GM21825 (cell line): ENCODE measurements at regions not wholly inside any gene's neighbourhood (a gene's known extent, or its start where the extent isn't known, plus 50 kb on each side); places are given as distances from the start of the nearest gene placed in this dataset.

Experiments used
- ATAC-seq: cut with Tn5 transposase; IDR thresholded peaks from one replicate; pipeline ENCODE4 v1.9.1; 2021; ENCODE audit warnings: mild to moderate bottlenecking, moderate library complexity; ENCODE audit not compliant: unreplicated experiment

DNA sequence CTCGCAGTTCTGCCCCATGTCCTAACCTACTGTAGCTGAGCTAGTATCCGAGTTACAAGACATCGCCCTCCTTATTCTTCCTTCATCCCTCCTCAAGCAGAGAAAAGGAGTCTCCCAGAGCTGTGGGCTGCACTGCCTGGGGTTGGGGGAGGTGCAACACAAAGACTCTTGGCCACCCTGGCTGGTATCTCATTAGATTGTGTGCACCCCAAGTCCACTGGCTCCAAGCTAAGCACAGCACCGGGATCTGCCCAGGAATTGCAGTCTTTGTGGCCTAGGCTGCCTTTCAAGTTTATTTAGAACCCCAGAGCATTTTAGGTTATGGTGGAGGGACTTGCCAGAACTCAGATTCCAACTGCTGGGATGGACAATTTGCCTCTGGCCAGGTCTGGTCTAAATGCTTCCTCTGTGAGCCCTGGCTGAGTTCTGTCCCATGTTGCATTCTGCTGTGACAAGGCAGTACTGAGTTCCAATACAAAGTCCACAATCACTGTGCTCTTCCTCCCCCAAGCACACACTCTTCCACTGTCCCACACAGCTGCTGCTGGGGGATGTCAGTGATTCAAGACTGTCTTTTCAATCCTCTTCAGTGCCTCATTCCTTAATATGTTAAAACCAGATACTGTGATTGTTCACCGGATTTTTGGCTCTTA lies 169.6 kb upstream of the CLEC14A start:
- no peak for ATAC-seq

- no peak for ATAC-seq
Measured at GRCh38 chr14:38420048-38420447, 164.2 kb upstream of the CLEC14A start.

- ATAC-seq: no peak
Measured at GRCh38 chr14:38419579-38419978, 163.7 kb upstream of the CLEC14A start.

DNA sequence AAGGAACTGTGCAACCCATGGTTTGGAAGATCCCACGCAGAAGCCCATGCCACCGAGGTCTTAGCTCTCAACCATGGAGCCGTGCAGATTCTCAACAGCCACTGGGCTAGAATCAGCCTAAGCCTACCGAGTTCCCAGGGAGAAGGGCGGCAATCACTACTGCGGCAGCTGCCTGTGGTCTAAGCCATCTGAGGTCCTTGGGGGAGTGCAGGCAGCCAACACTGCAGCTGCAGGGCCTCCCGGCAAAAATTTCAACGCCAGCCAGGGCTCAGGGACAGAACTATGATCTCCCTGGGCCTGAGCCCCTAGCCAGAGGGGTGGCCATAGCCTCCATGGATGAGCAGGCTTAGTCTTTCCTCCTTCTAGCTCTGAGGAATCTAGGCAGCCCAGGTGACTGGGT lies 156.8 kb upstream of the CLEC14A start:
- no peak for ATAC-seq

GRCh38 chr14:38410442-38410841 lies 154.5 kb upstream of the CLEC14A start:
- no peak for ATAC-seq

DNA sequence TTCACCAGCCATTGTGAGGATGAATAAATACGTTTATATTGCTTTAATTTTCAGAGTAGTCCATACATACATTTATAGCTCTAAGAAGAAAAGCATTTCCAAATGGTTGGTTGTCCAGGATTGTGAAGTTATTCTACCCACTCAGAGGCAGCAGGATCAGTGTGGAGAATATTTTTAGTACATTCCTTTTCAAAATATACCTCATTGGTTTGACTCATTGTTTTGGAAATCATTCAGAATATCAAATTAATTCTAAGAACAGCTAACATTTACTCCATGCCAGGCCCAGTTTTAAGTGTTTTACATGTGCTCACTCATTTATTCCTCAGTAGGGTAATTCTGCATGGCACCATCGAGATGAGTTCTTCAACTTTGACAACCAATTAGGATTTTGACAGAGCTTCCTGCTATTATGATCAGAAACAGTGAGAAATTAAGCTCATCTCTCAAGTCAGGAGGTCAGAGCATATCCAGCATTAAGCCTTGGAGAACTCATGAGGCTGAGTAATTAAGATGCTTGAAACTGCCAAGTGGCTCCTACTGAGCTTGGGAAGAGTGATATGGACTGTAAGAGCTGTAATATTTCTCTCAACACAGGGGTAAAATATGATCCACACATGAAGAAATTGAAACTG lies 153.3 kb upstream of the CLEC14A start:
- no peak for ATAC-seq

GRCh38 chr14:38405851-38406635 lies 150.2 kb upstream of the CLEC14A start:
- ATAC-seq: no peak

- no peak for ATAC-seq
Measured at GRCh38 chr14:38404616-38405015, 148.7 kb upstream of the CLEC14A start.

DNA sequence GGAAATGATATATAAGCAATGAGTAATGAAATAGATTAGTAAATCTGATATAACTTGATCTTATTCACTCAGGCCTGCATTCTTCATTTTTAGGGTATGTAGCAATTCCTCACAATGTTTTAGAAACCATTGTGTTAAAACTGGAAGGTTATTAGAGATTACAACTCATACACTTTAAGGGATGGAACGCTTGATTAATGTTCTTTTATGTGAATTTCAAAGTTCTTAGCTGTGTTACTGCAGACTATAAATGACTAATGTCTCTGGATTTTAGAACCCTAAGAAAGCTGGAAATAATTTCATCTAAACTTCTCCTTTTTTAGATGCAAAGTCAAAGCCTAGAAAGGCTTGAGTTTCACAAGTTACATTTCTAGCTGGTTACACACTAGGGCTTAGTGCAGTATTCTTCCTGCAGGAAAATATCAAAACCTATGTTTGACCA lies 148.2 kb upstream of the CLEC14A start:
- no peak for ATAC-seq

GRCh38 chr14:38400751-38401150 lies 144.9 kb upstream of the CLEC14A start:
- ATAC-seq: no peak

DNA sequence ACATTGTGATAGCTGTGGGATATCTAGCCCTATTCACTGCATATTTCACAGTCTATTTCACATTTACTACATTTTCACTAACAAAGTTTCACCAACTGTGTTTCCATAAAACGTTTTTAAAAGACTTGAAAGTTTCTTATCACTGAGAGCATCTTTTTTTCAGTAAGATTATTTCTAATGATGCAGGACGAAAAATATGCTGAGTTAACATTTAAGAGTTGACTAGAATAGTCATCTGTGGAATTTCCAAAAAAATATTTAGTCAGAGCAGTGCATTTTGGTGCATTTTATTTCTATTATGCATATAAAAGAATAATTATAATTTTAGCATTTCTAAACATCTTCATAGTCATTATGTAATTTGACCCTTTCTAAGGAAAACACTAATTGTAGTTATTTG lies 143.8 kb upstream of the CLEC14A start:
- no peak for ATAC-seq

- ATAC-seq: no peak
Measured at GRCh38 chr14:38394767-38395166, 138.9 kb upstream of the CLEC14A start.

DNA sequence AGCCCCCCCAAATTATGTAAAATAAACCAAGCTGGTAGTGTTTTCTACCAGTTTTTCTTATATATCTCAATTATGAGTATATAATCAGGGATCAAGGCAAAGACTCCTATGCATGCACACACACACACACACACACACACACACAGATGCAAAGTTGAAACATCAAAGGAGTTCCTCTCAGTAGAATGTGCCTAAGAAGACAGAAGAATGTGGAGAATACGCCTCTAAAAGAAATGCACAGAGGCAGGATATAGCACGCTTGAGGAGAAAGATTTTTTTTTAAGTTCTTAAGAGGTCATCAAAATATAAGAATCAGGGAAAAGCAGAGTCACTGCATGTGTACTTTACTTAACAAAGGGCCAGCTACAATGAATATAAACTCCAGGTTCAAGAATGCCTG lies 138.2 kb upstream of the CLEC14A start:
- ATAC-seq: no peak

- ATAC-seq: no peak
Measured at GRCh38 chr14:38391334-38391733, 135.4 kb upstream of the CLEC14A start.

- ATAC-seq: no peak
Measured at GRCh38 chr14:38389681-38390080, 133.8 kb upstream of the CLEC14A start.

DNA sequence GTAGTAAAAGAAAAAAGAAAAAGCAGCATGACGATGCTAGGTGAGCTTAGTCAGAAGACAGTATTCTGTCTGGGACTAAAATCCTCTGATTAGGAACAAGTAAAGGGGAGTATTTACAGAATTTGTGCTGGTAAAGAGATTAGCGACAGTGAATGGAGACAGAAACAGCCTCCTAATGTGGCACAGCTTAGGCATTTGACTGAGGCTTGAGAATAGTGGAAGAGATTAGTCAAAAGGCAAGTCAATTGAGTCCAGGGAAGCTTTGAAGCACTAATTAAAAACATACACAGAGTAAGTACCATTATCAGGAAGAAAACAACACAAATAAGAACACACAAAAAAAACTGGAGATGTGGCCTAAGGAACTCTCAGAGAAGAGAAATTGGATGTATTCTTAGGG lies 131.9 kb upstream of the CLEC14A start:
- ATAC-seq: no peak

DNA sequence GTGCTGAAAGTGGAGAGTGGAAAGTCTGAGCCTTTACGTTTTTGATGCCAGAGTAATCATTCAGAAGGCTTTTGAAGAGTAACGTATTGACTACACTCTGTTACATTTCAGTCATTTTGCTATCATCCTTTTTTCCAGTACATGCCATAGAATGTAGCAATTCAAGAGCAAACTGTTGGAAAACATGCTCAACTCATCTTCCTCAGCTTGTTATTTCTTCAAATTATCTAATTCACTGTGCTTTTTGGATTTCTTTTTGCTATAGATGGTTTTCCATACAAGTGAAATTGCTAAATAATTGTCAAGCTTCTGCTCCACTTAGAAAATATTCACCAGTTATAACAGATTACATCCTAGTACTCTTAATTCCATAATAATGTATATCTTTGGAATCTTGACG lies 129.9 kb upstream of the CLEC14A start:
- ATAC-seq: no peak

DNA sequence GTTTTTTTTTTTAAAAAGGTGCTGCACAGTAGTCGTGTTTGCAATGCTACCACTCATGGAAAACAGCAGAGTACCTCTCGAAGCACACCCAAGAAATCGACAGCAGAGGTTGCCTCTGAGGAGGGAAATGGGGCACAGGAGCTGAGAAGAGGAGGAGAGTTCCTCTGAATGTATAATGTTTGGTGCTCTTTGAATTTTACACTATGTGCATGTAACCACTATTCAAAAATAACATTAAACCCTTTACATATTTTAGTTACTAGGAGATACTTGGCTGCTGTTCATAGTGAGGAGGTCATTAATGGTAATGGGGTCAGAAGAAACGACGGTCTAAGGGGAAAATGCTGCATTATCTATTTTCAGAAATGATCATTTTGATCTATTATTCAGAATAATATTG lies 129.4 kb upstream of the CLEC14A start:
- ATAC-seq: no peak

- no peak for ATAC-seq
Measured at GRCh38 chr14:38384741-38385140, 128.8 kb upstream of the CLEC14A start.

DNA sequence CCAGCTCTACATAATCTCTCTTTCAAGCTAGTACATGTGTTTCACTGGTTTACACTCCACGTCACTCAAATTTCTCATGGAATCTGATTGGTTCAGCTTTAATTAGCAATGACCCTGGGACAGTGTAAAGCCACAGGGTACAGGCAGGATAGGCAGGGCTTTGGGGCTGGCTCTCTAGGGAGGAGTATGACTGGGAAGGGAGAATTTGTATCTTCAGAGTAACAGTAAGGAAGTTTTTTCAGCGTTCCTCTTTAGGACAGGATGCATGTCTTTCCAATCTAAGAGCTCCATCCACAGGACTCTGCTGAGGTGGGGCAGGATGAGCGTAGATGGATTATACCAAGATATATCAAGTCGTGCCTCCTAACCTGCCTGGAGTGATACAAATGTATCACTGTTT lies 112.0 kb upstream of the CLEC14A start:
- ATAC-seq: no peak

DNA sequence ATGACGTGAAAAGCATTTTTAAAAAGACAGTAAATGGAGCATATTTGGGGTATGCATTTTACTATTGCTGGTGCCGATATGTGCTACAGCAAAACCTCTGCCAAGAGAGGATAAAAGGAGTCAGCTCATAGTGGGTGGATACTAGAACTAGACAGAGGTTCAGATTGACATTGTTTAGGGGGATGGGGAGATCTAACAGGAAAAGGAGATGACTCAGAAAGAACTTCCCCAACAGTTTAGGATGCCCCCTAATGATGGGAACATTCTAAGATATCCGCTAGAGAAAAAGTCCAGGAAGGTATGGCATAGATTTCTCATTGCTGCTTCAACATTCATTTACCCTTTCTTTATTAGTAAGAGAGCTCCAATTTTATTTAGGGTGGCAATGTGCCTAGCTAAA lies 110.5 kb upstream of the CLEC14A start:
- ATAC-seq: no peak

DNA sequence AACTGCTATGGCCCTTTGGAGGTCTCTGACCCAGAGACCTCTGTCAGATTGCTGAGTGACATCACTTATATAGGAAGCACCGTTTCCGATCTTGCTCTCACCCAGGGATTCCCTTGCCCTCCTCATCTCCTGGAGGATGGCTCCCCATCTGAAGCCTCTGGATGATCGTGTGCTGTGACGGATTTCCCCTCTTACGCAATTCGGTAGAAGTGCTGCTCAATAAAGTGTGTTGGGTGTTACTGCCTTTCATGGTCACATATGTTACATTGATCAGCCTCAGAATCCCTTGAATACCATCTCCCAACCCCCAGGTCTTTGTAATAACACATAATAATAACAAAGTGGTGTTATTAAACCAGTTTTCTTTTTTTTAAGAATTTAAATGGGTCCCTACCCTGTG lies 107.3 kb upstream of the CLEC14A start:
- no peak for ATAC-seq
